Hematopoietic multipotent progenitor cell treated with erythropoietin and hydrocortisone succinate and interleukin-3 and kit ligand, for 8 days (in vitro differentiated cells): ENCODE measurements at regions not wholly inside any gene's neighbourhood (a gene's known extent, or its start where the extent isn't known, plus 50 kb on each side); places are given as distances from the start of the nearest gene placed in this dataset.
"Not testable (repeated sequence)": the region's sequence is repeated elsewhere in the genome, so short reads cannot be mapped to it uniquely, and the experiment has no call there.

Experiments used
- DNase-seq: peaks from one replicate; pipeline ENCODE4 v3.0.0-alpha.2; 2015

DNA sequence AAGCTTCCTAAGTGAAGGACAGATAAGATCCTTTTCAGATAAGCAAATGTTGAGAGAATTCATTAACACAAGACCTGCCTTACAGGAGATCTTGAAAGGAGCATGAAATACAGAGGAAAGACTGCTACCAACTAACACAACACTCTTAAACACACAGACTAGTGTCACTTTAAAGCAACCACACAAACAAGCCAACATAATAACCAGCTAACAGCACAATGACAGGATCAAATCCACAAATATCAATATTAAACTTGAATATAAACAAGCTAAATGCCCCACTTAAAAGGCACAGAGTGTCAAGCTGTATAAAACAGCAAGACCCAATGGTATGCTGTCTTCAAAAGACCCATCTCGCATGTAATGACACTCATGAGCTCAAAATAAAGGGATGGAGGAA, 70.8 kb upstream of the HMGXB4 start:
- no peak for DNase-seq

DNA sequence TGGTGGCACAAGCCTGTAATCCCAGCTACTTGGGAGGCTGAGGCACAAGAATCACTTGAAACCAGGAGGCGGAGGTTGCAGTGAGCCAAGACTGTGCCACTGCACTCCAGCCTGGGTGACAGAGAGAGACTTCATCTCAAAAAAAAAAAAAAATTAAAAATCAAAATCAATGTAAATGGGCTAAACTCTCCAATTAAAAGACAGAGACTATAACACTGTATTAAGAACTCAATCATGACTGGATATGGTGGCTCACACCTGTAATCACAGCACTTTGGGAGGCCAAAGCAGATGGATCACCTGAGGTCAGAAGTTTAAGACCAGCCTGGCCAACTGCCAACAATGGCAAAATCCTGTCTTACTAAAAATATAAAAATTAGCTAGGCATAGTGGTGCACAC, 68.4 kb upstream of the HMGXB4 start:
- not testable (repeated sequence) for DNase-seq

DNA sequence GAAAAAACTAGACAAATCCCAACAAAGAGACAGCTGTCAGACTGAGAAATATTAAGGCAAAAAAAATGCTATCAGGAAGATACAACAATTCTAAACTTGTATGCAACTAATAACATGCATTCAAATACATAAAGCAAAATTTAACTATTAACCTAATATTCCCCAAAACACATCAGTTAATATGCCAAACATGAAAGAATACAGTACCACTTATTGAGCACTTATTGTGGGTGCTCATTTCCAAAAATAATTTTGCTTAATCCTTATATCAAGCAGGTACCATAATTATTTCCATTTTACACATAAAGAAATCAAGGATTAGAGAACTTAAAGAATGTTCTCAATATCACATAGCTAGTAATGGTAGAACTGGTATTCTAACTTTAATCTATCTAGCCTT, 67.7 kb upstream of the HMGXB4 start:
- DNase-seq, result no peak

DNA sequence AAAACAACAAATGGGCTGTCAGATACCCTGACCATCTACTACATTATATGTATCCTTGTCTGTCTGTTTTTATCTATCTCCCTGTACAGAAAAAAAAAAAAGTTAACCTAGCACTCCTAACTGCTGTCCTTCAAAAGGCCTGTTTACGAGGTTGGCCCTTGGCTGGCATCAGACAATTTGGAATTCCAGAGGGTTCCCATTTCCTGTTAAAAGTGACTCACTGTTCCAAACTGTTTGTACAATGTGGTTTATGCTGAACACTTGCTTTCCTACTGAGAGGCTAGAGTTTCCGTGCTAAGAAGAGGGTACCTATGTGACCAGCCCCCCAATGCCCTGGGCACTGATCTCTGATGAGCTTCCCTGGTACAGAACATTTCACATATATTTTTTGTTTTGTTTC, 65.9 kb upstream of the HMGXB4 start:
- no peak for DNase-seq

DNA sequence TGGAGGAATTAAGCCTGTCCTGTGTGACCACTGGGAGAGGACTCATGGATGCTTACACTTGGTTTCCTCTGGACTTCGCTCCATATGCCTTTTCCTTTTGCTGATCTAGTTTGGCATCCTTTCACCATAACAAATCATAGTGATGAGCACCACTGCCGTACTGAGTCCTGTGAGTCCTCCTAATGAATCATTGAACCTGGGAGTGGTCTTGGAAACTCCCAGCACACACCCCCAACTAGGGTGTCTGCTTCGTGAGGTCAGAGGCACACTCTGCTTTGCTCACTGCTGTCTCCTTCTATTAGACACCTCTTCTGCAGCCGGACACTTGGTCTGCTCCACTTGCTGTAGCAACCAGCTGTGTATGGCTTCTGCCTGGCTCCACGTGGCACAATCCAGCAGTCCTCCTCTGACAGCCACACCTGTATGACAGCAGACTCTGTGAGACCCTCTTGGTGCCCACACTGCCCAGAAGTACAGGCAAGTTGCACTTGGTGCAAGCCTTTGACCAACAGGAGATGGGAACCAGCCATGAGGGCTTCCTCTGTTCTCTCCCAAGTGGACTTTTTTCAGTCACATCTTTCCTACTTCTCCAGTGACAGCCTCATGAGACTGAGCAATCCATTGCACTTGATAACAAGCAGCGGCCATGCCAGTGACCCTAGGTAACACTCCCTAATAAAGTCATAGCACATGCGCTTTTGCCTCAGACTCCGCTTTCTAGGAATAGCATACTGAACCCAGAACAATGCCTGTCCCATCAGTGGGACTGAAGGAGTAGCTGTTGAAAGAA, 65.0 kb upstream of the HMGXB4 start:
- DNase-seq, result no peak

DNA sequence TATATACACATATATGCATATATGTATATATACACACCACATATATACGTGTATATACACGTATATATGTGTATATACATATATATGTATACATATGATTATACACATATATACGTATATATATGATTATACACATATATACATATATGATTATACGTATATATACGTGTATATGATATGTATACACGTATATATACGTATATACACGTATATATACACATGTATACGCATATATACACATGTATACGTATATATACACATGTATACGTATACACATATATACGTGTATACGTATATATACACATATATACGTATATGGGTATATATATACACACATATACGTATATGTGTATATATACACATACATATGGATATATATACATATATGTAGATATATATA, 62.1 kb upstream of the HMGXB4 start:
- no peak for DNase-seq

DNA sequence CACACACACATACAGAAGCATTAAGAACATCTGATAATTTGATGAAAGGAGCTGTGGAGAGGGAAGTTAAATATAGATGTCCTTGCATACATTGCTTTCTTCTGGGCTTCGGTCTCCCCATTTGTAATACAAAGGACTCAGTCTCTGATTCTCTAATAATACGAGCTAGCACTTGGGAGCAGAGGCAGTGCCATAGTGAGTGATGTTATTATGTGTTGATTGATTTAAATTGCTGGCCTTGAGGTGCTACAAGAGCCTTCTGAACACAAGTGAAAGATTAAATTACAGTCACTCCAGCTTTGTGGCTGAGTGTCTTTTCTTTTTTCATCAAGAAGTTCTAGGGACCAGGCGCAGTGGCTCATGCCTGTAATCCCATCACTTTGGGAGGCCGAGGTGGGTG, 61.5 kb upstream of the HMGXB4 start:
- DNase-seq, result no peak

DNA sequence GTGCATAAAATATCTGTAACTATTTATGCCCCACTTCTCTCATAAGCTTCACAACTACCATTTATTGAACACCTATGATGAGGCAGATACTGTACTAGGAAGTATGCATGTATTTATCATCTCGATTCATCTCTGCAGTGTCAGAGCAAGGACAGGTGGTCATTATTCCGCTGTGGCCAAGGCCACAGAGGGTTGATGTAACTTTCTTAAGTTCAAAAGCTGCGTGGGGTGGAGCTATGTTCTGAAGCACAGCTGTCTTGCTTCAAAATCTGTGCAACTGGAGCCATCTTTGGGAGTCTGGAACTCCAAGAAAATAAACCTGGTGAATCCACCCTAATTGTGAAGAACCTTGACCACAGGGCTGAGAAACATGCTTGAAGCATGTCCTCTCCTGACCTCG, 60.2 kb upstream of the HMGXB4 start:
- no peak for DNase-seq

DNA sequence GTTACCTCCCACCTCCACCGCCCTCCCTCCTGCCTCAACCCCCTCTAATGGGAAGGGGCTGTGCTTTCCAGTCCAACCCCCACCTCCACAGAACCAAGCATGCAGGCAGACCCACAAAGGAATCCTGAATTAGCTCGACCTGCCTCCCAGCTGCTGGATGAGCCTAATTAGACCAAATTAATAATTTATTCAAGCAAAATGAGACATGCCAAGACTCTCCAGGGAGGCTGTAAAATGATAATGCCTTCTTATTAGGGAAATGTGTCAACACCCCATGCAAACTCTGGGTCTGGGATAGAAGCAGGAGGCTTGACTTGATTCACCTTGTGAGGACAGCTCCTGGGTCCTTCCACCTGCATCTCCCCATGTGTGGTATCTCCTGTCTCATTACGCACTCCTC, 59.4 kb upstream of the HMGXB4 start:
- DNase-seq, result no peak

DNA sequence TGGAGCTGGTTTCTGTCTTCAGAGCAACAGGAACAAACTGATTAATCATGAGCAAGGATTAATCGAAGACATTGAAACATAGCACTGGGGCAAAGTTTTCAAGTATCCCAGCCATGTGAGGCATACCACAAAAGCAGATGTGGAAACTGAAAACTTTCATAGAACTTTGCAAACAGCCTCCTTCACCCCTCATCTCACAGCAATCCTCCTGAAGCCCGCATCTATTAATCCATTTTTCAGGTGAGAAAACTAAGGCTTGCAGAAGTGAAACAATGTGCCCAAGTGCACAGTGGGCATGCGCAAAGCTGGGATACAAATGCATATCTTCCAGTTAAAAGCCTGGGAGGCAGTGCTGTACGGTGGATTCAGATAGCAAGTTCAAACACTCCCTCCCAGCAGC, 58.6 kb upstream of the HMGXB4 start:
- no peak for DNase-seq

DNA sequence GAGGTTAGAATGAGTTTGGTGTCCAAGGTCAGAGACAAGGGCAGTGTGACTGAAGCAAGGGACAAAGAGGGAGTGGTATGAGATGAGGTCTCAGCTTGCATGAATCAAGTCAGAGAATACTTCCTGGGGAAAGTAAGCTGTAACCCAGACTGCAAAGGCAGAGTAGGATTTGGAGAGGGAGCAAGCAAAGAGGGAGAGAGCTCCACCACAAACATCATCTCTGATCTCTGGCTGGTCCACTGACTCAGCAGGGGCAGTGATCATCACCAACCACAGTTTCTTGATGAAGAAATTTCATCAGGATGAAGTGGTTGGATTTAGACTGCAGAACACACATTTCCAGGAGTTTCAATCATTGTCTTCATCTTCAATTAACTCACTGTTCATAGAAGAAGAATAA, 54.9 kb upstream of the HMGXB4 start:
- no peak for DNase-seq

DNA sequence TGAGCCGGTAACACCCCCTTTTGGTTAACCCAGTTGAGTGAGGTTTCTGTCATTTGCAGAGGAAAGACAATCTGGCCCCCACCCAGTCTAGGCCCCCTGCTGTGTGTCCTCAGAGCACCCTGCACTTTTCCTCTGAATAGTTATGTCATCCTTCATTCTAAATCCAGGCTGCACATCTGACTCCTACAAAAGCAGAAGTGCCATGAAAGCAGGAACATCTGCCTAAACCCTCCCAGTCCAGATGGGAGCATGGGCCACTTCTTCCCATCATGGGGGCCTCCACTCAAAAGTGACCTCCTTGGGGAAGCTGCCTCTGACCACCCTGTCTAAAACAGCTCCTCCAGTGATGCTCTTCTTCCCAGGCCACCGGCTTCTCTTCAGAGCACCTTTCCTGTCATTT, 53.7 kb upstream of the HMGXB4 start:
- DNase-seq, result no peak

DNA sequence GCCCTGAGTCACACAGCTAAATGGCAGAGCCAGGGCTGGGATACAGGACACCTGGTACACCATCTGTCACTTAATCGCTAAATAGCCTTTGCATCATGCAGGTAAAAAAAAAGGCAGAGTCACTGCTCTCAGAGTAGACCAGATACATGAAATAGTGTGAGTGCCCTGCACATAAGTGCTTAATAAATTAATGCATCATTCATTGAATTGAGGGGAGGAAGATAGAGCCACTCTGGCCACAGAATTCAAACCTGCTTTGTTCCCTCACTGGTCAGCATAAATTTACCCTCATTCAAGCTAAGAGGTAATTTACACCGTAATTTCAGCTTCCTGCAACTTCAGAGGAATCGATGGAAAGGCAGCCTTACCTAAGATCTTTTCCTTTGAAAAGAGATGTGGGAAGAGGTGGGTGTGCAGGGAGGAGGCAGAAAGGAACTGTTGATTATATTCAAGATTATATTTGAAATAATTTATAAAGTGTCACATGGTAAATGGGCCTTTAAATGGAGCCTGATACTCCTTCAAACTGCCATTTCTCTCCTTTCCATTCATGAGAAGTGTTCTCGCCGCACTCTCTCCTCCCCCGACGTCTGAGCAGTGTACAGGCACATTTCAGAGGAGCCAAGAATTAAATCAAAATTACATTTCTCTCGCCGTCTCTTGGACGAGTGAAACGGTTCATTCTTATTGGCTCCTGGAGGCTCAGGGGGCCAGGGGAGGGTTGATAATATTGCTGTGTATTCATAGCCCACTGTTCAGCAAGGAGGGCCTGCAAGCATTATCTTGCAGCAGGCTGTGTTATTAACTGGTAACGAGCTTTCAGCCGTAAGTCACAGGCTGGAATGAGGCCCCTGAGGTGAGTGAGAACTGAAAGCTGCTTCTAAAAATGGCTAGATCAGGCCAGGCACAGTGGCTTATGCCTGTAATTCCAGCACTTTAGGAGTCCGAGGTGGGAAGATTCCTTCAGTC, 52.2 kb upstream of the HMGXB4 start:
- no peak for DNase-seq

DNA sequence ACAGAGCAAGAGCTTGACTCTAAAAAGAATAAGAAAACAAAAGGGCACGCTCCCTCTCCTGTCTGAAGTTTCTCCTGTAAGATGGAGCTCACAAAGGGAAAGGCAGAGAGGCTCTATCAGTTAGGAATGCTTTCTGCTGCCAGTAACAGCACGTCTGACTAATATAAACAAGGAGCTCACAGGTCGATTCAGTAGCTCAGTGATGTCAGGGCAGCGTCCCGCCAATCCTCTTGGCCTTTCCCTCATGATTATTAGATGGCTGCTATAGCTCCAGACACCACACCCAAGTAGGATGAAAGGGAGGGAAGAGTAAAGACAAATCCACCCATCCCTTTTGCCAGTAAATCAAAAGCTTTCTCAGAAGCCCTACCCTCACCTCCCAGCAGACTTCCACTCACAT, 51.3 kb upstream of the HMGXB4 start:
- DNase-seq, result no peak

DNA sequence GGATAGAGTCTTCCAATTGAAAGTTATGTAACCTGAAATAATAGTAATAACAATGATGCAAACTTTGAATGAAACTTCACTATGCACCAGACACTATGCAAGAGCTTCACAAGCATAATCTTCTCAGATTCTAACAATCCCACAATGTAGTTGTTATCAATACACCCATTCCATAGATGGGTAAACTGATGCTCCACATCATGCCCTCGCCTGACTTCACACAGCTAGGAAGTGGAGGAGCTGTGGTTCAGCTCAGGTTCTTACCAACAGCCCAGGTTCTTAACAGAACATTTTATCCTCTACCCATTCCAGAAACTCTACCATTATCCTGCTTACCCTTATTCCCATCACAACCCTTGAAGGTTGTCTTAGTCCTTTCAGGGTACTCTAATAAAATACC, 50.4 kb upstream of the HMGXB4 start:
- DNase-seq, result no peak
